ENCODE measurements at regions not wholly inside any gene's neighbourhood (a gene's known extent, or its start where the extent isn't known, plus 50 kb on each side); places are given as distances from the start of the nearest gene placed in this dataset.

DNA sequence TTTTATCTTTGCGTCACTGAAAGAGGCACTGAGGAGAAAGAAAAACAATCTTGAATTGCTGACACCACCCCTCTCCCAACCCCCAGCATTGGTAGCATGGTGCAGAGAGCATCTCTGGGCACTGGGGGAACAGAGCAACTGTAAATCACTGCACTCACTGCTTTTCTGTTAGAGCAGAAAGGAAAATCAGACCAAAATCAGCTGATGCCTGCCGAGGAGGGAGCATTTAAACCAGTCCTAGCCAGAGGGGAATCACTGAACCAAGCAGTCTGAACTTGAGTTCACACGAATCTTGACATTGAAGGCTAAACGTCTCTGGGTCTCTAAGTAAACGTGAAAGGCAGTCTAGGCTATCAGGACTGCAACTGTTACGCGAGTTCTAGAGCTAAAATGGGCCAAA lies 205.8 kb downstream of the SPANXN4 start:
- no peak overlapping the region for H2BK120ac ChIP-seq (ENCODE audit: low read depth, low read length)
- dilution Hi-C loops (cut with HindIII; ENCODE audit: low sequenced_read_pairs, unreplicated experiment): no loop called here
- WGBS, 2 experiments (ENCODE audit: extremely low coverage in 2 of 2, insufficient read length in 1 of 2): 23% methylated on average over 3 of the region's 7 CpGs; no CpG with 5 or more reads in 1 of the 2 experiments
- ATAC-seq (ENCODE audit: low read depth) (no peak), DNase-seq (no peak)
- in situ Hi-C loops (cut with MboI; ENCODE audit: low sequenced_read_pairs): no loop called here
- no peak overlapping the region for H2BK20ac ChIP-seq (ENCODE audit: low read depth, low read length)
- H3K9me3 ChIP-seq (ENCODE audit: control insufficient read depth, insufficient read depth, low read length): peaks cover 7% of the 10 kb centered on the region; the same call in 1 of the 2 replicates
- H2AK9ac ChIP-seq (replicated peaks; ENCODE audit: low read depth, low read length, poor library complexity): no peak overlapping the region
- no peak overlapping the region for H3K9ac ChIP-seq (ENCODE audit: low read depth, low read length)
- no peak overlapping the region for H3K23ac ChIP-seq (ENCODE audit: low read depth, low read length)
- no peak overlapping the region for H3K14ac ChIP-seq (replicated peaks; ENCODE audit: low read depth, low read length)
- H3K4me3 ChIP-seq (ENCODE audit: insufficient read depth, low read depth, low read length): no peak overlapping the region
- H2BK5ac ChIP-seq (ENCODE audit: low read depth, low read length, poor library complexity, severe bottlenecking): no peak overlapping the region
- H3K56ac ChIP-seq (ENCODE audit: extremely low read depth, insufficient read depth, low read length): no peak overlapping the region
- no peak overlapping the region for H3K27ac ChIP-seq (ENCODE audit: insufficient read depth, low read length)
- H4K20me1 ChIP-seq (ENCODE audit: insufficient read depth, low read length): no peaks in the 10 kb centered on the region
- intact Hi-C loops (cut with micrococcal nuclease): no loop called here
- no peaks in the 10 kb centered on the region for H3K27me3 ChIP-seq (ENCODE audit: control insufficient read depth, insufficient read depth, low read length)
- H4K91ac ChIP-seq (ENCODE audit: insufficient read depth, low read depth, low read length): no peak overlapping the region
- no peak overlapping the region for H3K18ac ChIP-seq (ENCODE audit: low read depth, low read length)
- H3K4me2 ChIP-seq (ENCODE audit: low read depth, low read length): no peak overlapping the region
- BruUV-seq (replicated peaks): no TSS peak
- no peaks in the 10 kb centered on the region for H3K36me3 ChIP-seq (ENCODE audit: control insufficient read depth, insufficient read depth, low read length)
- POLR2A ChIA-PET (ENCODE audit: unreplicated experiment): no interaction called here
- H4K8ac ChIP-seq (ENCODE audit: low read depth in 2 of 2, low read length in 2 of 2): no peak overlapping the region
- no peaks in the 10 kb centered on the region for H3K4me1 ChIP-seq (ENCODE audit: control insufficient read depth, insufficient read depth, low read length)
- no peak overlapping the region for H2BK15ac ChIP-seq (ENCODE audit: low read depth, low read length)
- H3K9me1 ChIP-seq (ENCODE audit: insufficient read depth, low read length): no peaks in the 10 kb centered on the region
- no peak overlapping the region for H2AK5ac ChIP-seq (ENCODE audit: low read depth, low read length)
- no peak overlapping the region for H4K5ac ChIP-seq (ENCODE audit: low read depth, low read length)
- CTCF ChIA-PET: interaction anchor here (0.6 kb wide), 1 partner anchor 110 kb away, joined by 3 read pairs; no protein-coding TSS in a partner anchor
- no peak overlapping the region for H3K4ac ChIP-seq (ENCODE audit: low read depth, low read length)
- H2AFZ ChIP-seq (replicated peaks; ENCODE audit: low read length, poor library complexity): no peak overlapping the region
- H3K79me1 ChIP-seq (ENCODE audit: low read depth in 1 of 2, low read length in 2 of 2): no peaks in the 10 kb centered on the region
- TF ChIP-seq BHLHE40 (IDR thresholded peaks at IDR 0.05; ENCODE audit: low read depth, low read length) (no peak), RFX5 (IDR thresholded peaks at IDR 0.05; ENCODE audit: low read depth, low read length) (no peak), SMC3 (IDR thresholded peaks at IDR 0.05; ENCODE audit: low read depth, low read length) (no peak), POLR2A (IDR thresholded peaks at IDR 0.05; ENCODE audit: low read depth, low read length) (no peak), FOS (IDR thresholded peaks at IDR 0.05; ENCODE audit: low read depth, low read length) (no peak), MXI1 (IDR thresholded peaks at IDR 0.05; ENCODE audit: borderline replicate concordance, low read depth, low read length) (no peak), RCOR1 (IDR thresholded peaks at IDR 0.05; ENCODE audit: insufficient replicate concordance, low read length) (no peak), CHD1 (IDR thresholded peaks at IDR 0.05; ENCODE audit: low read depth, low read length) (no peak), RAD21 (IDR thresholded peaks at IDR 0.05; ENCODE audit: low read length) (no peak), MAFK (IDR thresholded peaks at IDR 0.05; ENCODE audit: low read depth, low read length) (no peak), MAZ (IDR thresholded peaks at IDR 0.05; ENCODE audit: borderline replicate concordance, low read depth, low read length) (no peak)
- TF ChIP-seq, protein P1, sequence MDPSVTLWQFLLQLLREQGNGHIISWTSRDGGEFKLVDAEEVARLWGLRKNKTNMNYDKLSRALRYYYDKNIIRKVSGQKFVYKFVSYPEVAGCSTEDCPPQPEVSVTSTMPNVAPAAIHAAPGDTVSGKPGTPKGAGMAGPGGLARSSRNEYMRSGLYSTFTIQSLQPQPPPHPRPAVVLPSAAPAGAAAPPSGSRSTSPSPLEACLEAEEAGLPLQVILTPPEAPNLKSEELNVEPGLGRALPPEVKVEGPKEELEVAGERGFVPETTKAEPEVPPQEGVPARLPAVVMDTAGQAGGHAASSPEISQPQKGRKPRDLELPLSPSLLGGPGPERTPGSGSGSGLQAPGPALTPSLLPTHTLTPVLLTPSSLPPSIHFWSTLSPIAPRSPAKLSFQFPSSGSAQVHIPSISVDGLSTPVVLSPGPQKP (IDR thresholded peaks at IDR 0.05; ENCODE audit: borderline replicate concordance, low read depth, low read length): no peak
- TF ChIP-seq, protein P2, sequence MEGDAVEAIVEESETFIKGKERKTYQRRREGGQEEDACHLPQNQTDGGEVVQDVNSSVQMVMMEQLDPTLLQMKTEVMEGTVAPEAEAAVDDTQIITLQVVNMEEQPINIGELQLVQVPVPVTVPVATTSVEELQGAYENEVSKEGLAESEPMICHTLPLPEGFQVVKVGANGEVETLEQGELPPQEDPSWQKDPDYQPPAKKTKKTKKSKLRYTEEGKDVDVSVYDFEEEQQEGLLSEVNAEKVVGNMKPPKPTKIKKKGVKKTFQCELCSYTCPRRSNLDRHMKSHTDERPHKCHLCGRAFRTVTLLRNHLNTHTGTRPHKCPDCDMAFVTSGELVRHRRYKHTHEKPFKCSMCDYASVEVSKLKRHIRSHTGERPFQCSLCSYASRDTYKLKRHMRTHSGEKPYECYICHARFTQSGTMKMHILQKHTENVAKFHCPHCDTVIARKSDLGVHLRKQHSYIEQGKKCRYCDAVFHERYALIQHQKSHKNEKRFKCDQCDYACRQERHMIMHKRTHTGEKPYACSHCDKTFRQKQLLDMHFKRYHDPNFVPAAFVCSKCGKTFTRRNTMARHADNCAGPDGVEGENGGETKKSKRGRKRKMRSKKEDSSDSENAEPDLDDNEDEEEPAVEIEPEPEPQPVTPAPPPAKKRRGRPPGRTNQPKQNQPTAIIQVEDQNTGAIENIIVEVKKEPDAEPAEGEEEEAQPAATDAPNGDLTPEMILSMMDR (conservative IDR thresholded peaks at IDR 0.05; ENCODE audit: low read depth, low read length): no peak
- TF ChIP-seq, protein P3, sequence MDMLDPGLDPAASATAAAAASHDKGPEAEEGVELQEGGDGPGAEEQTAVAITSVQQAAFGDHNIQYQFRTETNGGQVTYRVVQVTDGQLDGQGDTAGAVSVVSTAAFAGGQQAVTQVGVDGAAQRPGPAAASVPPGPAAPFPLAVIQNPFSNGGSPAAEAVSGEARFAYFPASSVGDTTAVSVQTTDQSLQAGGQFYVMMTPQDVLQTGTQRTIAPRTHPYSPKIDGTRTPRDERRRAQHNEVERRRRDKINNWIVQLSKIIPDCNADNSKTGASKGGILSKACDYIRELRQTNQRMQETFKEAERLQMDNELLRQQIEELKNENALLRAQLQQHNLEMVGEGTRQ (IDR thresholded peaks at IDR 0.05; ENCODE audit: low read depth, low read length): no peak

Measured in IMR-90 (cell line).